ENCODE measurements at regions not wholly inside any gene's neighbourhood (a gene's known extent, or its start where the extent isn't known, plus 50 kb on each side); places are given as distances from the start of the nearest gene placed in this dataset.
A peak's percentile ranks its signal among the peaks of the same experiment; 100 is the strongest.

GRCh38 chr2:220001751-220002150 lies 374.3 kb downstream of the SLC4A3 start:
- no peak for DNase-seq

GRCh38 chr2:220002251-220002650 lies 374.8 kb downstream of the SLC4A3 start:
- no peak for DNase-seq

GRCh38 chr2:220002699-220003098 lies 375.3 kb downstream of the SLC4A3 start:
- no peak for DNase-seq

- DNase-seq: no peak
Observed at GRCh38 chr2:220005362-220005761, 377.9 kb downstream of the SLC4A3 start.

GRCh38 chr2:220006152-220006621 lies 378.8 kb downstream of the SLC4A3 start:
- DNase-seq: no peak

GRCh38 chr2:220011859-220012258 lies 384.4 kb downstream of the SLC4A3 start:
- DNase-seq: no peak

- no peak for DNase-seq
Observed at GRCh38 chr2:220014961-220015360, 387.5 kb downstream of the SLC4A3 start.

GRCh38 chr2:220015576-220015975 lies 388.1 kb downstream of the SLC4A3 start:
- no peak for DNase-seq

- no peak for DNase-seq
Observed at GRCh38 chr2:220025207-220025606, 397.8 kb downstream of the SLC4A3 start.

GRCh38 chr2:220029013-220029412 lies 401.6 kb downstream of the SLC4A3 start:
- DNase-seq: no peak

GRCh38 chr2:220033546-220033945 lies 406.1 kb downstream of the SLC4A3 start:
- no peak for DNase-seq

- DNase-seq: no peak
Observed at GRCh38 chr2:220034426-220035130, 407.1 kb downstream of the SLC4A3 start.

GRCh38 chr2:220036431-220036830 lies 409.0 kb downstream of the SLC4A3 start:
- DNase-seq: no peak

- DNase-seq: no peak
Observed at GRCh38 chr2:220040346-220040745, 412.9 kb downstream of the SLC4A3 start.

- no peak for DNase-seq
Observed at GRCh38 chr2:220041447-220041846, 414.0 kb downstream of the SLC4A3 start.

GRCh38 chr2:220043155-220043989 lies 415.9 kb downstream of the SLC4A3 start:
- DNase-seq: no peak

- no peak for DNase-seq
Observed at GRCh38 chr2:220043990-220044335, 416.5 kb downstream of the SLC4A3 start.

- no peak for DNase-seq
Observed at GRCh38 chr2:220044383-220044782, 417.0 kb downstream of the SLC4A3 start.

GRCh38 chr2:220046507-220046906 lies 419.1 kb downstream of the SLC4A3 start:
- no peak for DNase-seq

- no peak for DNase-seq
Observed at GRCh38 chr2:220051716-220052115, 424.3 kb downstream of the SLC4A3 start.

GRCh38 chr2:220053919-220054318 lies 426.5 kb downstream of the SLC4A3 start:
- peak in 1 of 2 experiments; percentile 15 for DNase-seq

GRCh38 chr2:220057391-220057790 lies 430.0 kb downstream of the SLC4A3 start:
- DNase-seq: no peak

GRCh38 chr2:220057916-220058315 lies 430.5 kb downstream of the SLC4A3 start:
- no peak for DNase-seq
